HG03139 (cell line): ENCODE measurements at regions not wholly inside any gene's neighbourhood (a gene's known extent, or its start where the extent isn't known, plus 50 kb on each side); places are given as distances from the start of the nearest gene placed in this dataset.
"Not testable (repeated sequence)": the region's sequence is repeated elsewhere in the genome, so short reads cannot be mapped to it uniquely, and the experiment has no call there.

ENCODE experiments used
- ATAC-seq: cut with Tn5 transposase; IDR thresholded peaks from one replicate; pipeline ENCODE4 v1.9.1; 2021; ENCODE audit not compliant: unreplicated experiment

- not testable (repeated sequence) for ATAC-seq
These were observed 64.5 kb upstream of the HTR1E start for GRCh38 chr6:86872810-86873209.

DNA sequence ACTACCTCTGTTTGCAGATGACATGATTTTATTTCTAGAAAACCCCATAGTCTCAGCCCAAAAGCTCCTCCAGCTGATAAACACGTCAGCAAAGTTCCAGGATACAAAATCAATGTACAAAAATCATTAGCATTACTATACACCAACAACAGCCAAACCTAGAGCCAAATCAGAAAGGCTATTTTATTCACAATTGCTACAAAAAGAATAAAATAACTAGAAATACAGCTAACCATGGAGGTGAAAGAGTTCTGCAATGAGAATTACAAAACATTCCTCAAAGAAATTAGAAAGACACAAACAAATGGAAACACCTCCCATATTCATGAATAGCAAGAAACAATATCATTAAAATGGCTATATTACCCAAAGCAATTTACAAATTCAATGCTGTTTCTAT is 65.6 kb upstream of the HTR1E start:
- no peak for ATAC-seq

- no peak for ATAC-seq
These were observed 67.8 kb upstream of the HTR1E start for GRCh38 chr6:86869500-86869899.

DNA sequence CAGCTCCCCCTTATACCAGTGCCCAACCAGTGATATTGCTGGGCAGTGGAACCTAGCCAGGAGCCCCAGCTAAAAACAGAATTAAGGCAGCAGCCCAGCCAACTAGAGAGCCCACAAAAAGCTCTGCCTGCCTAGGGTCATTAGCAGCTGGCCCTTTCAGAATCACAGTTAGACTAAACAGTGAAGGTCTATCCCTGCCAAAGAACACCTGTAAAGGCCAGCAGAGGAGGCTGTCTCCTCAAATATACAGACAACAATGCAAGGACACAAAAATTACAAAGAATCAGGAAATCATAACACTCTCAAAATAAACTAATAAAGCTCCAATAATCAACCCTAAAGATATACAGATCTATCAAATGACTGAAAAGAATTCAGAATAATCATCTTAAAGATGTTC is 77.8 kb upstream of the HTR1E start:
- no peak for ATAC-seq

- no peak for ATAC-seq
These were observed 78.4 kb upstream of the HTR1E start for GRCh38 chr6:86858970-86859369.

DNA sequence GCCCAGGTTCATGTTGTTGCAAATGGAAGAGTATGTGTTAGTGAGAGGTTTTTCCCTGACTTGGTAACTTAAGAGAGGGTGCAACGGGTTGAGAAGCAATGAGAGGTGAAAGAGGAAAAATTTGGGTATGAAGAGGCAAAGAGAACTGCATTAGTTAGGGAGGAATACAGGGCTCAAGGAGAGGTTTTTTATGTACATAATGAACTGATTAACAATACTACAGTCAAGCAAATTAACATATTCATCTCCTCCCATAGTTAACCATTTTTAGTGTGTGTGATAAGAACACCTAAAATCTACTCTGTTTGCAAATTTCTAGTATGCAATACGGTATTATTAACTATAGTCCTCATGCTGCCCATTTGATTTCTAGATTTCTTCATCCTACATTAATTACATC is 79.5 kb upstream of the HTR1E start:
- ATAC-seq, result no peak

DNA sequence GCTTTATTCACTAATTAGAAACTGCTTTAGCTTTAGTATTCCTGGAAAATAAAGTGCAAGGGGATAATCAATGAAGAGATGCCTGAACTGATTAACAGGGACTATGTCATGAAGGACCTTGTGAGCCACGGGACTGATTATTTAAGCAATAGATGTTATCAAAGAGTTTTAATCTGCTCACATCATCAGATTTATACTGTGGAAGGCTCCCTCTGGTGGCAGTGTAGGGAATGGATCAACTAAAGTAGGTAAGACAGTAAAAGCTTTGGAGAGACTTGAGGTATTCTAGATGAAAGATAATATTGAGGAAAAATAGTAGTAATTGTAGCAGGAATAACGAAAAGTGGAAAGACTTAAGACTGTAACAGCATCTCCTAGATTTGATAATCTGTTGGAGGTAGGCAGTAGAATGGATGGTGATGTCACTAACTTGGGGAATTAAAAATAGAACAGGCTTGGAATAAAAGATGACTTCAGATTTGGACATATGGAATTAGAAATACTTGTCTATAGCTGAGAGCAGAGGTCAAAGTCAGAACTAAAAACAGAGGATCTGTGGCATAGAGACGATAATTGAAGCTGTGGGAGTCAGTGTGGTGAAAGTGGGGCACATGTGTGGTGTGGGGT is 80.3 kb upstream of the HTR1E start:
- ATAC-seq, result no peak

GRCh38 chr6:86856379-86856778 is 80.9 kb upstream of the HTR1E start:
- ATAC-seq, result no peak

DNA sequence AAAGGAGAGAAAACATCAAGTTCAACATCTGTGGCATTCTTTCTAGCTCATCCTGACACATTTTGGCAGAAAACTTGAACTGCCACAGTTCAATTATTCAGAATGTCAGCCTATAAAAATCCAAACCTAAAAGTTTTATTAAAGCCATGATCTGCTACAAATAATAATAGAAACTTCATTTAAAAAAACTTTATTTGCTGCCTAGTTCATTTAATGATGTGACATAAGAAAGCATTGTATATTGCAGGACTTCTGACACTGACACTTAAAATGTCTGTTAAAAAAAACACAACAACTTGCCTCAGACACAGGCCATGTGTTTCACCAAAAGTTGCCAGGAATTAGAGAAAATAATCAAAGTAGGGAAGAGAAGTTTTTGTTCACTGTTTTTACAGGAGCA is 88.3 kb upstream of the HTR1E start:
- no peak for ATAC-seq

DNA sequence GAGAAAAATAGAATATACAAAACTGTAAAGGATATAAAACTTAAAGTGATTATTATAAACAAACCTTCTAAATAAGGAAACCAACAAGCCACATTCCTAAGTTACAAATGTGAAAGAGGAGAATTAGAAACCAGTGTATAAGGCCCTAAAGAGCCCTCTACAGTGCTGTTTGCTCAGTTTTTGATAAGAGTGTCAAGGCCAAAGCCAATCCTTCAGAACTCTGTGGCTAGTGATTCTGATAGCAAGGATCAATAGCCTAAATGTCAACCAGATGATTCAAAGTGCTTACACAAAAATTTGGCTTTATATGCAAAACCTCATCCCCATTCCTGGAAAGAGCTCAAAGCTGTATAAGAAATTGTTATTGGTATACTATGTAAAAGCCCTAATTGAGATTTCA is 104.6 kb upstream of the HTR1E start:
- ATAC-seq, result no peak

- no peak for ATAC-seq
These were observed 111.9 kb upstream of the HTR1E start for GRCh38 chr6:86825436-86825835.

DNA sequence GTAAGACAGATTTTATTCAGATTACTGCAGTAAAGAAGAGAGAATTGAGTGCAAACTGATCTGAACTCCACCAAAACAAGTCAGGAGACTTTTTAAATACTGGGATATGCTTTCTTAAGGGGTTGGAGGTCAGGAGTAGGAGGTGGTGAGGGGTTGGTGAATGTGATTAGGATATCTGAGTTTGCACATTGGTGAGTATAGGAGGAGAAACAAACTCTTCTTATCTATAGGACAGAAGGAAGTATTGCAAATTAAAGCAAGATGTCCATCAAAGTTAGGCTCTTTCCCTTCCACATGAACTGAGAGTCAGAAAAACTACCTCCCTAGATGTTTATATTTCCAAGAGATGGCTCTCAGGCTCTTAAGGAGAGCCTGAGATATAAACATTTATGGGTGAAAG is 114.6 kb upstream of the HTR1E start:
- ATAC-seq, result no peak

- ATAC-seq, result no peak
These were observed 116.6 kb upstream of the HTR1E start for GRCh38 chr6:86820750-86821149.

DNA sequence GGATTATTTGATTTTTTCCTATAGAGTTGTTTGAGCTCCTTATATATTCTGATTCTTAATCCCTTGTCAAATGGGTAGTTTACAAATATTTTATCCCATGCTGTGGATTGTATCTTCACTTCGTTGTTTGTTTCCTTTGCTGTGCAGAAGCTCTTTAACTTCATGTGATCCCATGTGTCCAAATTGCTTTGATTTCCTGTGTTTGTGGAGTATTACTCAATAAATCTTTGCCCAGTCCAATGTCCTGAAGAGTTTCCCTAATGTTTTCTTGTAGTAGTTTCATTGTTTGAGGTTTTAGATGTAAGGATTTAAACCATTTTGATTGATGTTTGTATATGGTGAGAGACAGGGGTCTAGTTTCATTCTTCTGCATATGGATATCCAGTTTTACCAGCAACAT is 143.7 kb upstream of the HTR1E start:
- no peak for ATAC-seq

- ATAC-seq, result no peak
These were observed 145.9 kb upstream of the HTR1E start for GRCh38 chr6:86791476-86791875.

DNA sequence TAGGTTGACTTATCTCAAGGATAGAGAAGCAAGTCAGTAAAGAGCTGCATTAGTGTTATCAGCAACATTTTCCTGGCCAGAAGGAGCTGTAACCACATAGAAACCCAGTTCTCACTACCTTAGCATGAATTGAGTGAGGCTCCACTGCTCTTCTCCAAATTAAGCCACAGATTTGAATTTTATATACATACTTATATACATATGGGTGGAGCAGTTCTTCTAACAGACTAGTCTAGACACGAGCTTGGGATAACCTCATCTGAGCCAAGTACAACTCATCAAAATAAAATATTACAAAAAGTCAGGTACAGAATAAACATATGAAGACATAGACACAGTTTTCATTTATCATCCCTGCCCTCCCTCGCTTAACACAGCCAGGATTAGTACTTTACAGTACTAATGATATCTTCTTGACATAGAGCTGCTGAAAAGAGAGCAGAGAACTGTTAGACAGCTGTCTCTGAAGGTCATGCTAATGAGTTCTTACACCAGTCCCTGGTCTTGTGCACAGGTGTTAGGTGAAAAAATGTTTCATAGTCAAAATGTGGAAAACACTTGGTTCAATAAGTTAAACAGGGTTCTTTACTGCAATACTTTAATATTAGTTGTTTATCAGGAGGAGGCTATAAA is 147.4 kb upstream of the HTR1E start:
- no peak for ATAC-seq

DNA sequence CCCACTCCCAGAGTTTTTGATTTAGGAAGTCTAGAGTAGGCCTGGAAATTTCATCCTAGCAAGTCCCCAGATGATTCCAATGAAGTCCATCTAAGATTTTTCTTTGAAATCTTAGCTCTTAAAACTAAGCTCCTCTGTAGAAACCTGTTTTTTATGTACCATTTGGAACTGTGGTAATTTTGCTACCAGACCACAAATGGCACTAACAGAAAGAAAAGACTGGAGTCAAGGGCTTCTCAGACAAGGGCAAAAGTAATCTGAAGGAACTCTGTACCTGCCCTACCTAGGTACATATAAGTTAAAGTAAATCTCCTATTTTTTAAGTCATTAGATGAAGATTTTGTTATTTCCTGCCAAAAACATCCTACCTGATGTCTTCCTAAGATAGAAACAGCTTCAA is 155.0 kb upstream of the HTR1E start:
- no peak for ATAC-seq

GRCh38 chr6:86780923-86781322 is 156.4 kb upstream of the HTR1E start:
- no peak for ATAC-seq

- ATAC-seq, result no peak
These were observed 161.4 kb upstream of the HTR1E start for GRCh38 chr6:86775893-86776292.

GRCh38 chr6:86765211-86765610 is 172.1 kb upstream of the HTR1E start:
- ATAC-seq, result no peak

GRCh38 chr6:86759953-86760352 is 177.4 kb upstream of the HTR1E start:
- not testable (repeated sequence) for ATAC-seq

DNA sequence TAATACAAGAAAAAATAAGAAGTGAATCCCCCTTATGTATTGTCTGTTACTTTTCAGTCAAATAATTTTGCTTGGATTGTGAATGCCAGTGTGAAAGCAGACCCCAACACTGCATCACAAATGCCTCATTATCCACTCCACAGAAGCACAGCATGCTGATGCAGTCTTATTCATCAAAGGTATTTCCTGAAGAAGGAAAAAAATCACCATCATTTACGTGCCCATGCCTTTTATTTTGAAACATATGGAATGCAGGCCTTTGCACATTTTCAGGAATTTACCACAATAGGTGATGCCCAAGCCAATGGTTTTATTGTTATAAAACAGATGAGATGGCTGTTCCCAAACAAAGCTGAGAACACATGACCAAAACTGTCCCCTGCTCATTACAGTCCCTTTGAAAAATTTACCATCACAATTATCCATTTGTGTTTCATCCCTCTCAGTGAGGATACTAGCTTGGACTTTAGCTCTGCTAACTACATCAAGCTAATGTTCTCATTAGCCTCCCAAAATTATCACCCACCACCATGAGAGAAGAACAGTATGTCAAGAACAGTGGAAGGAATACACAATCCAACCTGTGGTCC is 180.6 kb upstream of the HTR1E start:
- no peak for ATAC-seq

DNA sequence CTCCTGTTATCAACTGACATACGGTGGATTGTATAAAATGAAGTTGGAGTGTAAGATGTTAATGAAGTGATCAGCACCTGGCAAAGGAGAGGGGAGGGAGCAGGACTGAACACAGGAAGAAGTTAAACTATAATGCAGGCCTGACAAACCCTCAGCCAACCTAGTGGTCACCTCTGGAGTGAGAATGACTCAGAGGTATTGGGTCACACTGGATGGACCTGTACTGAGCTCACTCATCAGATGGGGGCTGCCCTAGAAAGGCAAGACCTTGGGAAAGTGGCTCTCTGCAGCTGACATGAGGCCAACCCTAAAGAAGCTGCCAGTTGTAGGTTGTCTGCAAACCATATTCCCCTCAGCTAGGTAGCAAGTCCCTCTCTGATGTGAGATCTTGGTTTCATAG is 193.3 kb upstream of the HTR1E start:
- ATAC-seq, result no peak
